Caco-2 (cell line): ENCODE measurements at regions not wholly inside any gene's neighbourhood (a gene's known extent, or its start where the extent isn't known, plus 50 kb on each side); places are given as distances from the start of the nearest gene placed in this dataset.

ENCODE experiments used
- BruUV-seq: library from RNA; stranded (reverse); fragments of 400-500 nt; replicated peaks from 2 replicates; lab custom pipeline; 2021; lab: Mats Ljungman, UMichigan
- CTCF ChIA-PET: fragments of 300-600 bp; sonication (Branson Sonifier 250); formaldehyde crosslinking; loops from one replicate; lab custom pipeline; 2022; ENCODE audit warnings: antibody characterized with exemption; lab: Charles Lee
- POLR2A ChIA-PET: fragments of 300-600 bp; sonication (Branson Sonifier 250); formaldehyde crosslinking; loops from one replicate; lab custom pipeline; 2022; ENCODE audit warnings: antibody characterized with exemption; lab: Charles Lee
- DNase-seq, 2 experiments: peaks; one replicate each; pipeline versions ENCODE4 v3.0.0 to v3.0.0-alpha.2; 2020 to 2022
- H3K27me3 ChIP-seq: replicated peaks from 2 replicates; pipeline ENCODE4 v1.6.0; 2011; ENCODE audit warnings: low read length; ENCODE audit not compliant: control insufficient read depth, insufficient read depth
- H3K36me3 ChIP-seq: 2 replicates; pipeline ENCODE4 v1.5.1; 2011; ENCODE audit warnings: low read length; ENCODE audit not compliant: control insufficient read depth, insufficient read depth
- H3K4me1 ChIP-seq: fragments of 250-450 bp; sonication (Bioruptor Pico); 2 replicates; pipeline ENCODE4 v1.5.1; 2020; ENCODE audit warnings: mild to moderate bottlenecking
- H3K4me3 ChIP-seq: 2 replicates; pipeline ENCODE4 v1.5.1; 2011; ENCODE audit warnings: low read depth, mild to moderate bottlenecking, control low read depth, low read length
- H3K9me3 ChIP-seq: fragments of 250-450 bp; sonication (Bioruptor Pico); 2 replicates; pipeline ENCODE4 v1.5.1; 2020; ENCODE audit warnings: mild to moderate bottlenecking, moderate library complexity
- H3K27ac Mint-ChIP-seq: one replicate; pipeline ENCODE4 v1.8.0; 2022; ENCODE audit warnings: mixed read lengths; ENCODE audit not compliant: unreplicated experiment
- H3K27me3 Mint-ChIP-seq: one replicate; pipeline ENCODE4 v1.8.0; 2022; ENCODE audit warnings: mixed read lengths; ENCODE audit not compliant: insufficient read depth, unreplicated experiment
- H3K36me3 Mint-ChIP-seq: one replicate; pipeline ENCODE4 v1.8.0; 2022; ENCODE audit warnings: mild to moderate bottlenecking, mixed read lengths; ENCODE audit not compliant: insufficient read depth, unreplicated experiment
- H3K4me1 Mint-ChIP-seq: one replicate; pipeline ENCODE4 v1.8.0; 2022; ENCODE audit warnings: low read depth, mixed read lengths; ENCODE audit not compliant: unreplicated experiment
- H3K4me3 Mint-ChIP-seq: one replicate; pipeline ENCODE4 v1.8.0; 2022; ENCODE audit warnings: mild to moderate bottlenecking, moderate library complexity, mixed read lengths; ENCODE audit not compliant: unreplicated experiment
- H3K9me3 Mint-ChIP-seq: one replicate; pipeline ENCODE4 v1.8.0; 2022; ENCODE audit warnings: mixed read lengths; ENCODE audit not compliant: unreplicated experiment
- intact Hi-C: fragments of 100-400 bp; cut with micrococcal nuclease; formaldehyde crosslinking; loops from one replicate; pipeline ENCODE4 v1.10.0; 2022; ENCODE audit not compliant: unreplicated experiment
- TF ChIP-seq, protein P1 (sequence below), 2 experiments: fragments of 200-600 bp in 1 of 2; IDR thresholded peaks; 1 replicate in 1 of 2; 2 replicates in 1 of 2; pipeline versions ENCODE4 v1.5.1 to v1.8.0; 2011 to 2022; ENCODE audit warnings: antibody characterized with exemption in 1 of 2, control low read depth in 1 of 2, inconsistent platforms in 1 of 2, low read depth in 1 of 2, low read length in 1 of 2, mild to moderate bottlenecking in 1 of 2, moderate library complexity in 1 of 2; ENCODE audit not compliant: insufficient read depth in 1 of 2, severe bottlenecking in 1 of 2, unreplicated experiment in 1 of 2

DNA sequence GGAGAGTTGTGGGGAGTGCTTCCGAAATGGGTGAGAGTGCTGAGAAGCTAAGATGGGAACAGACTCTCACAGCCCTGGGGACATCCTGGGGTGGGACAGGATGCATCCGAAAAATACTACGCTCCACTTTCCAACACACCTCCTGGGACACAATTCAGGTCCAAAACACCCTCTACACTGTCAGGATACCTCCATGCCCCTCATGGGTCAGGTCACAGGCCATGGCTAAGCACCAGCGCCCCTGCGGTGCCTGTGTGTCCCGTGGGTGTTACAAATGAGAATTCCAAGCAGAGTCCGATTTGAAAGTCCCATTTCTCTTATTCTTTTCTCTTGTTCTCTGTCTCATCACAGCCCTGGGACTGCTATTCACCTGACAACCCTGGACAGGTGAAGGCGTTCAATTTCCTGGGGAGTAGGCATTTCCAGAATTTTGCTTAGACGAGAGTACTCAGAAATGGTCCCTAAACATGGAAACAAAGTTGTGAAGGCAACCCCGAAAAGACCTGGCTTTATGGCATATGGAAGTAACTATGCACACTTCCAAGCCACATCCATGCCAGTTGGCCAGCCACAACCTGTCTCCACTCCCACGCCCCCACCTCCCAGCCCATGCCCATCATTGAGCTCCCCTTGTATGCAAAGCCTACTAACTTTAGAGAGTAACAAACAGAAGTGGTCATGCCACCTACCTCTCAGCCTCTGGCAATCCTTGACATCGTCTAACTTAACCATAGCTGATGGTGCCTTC lies 87.9 kb upstream of the ZNF507 start:
- intact Hi-C loops, result no loop called here
- H3K9me3 Mint-ChIP-seq, result no peaks in the 10 kb centered on the region
- no peaks in the 10 kb centered on the region for H3K4me1 ChIP-seq

DNA sequence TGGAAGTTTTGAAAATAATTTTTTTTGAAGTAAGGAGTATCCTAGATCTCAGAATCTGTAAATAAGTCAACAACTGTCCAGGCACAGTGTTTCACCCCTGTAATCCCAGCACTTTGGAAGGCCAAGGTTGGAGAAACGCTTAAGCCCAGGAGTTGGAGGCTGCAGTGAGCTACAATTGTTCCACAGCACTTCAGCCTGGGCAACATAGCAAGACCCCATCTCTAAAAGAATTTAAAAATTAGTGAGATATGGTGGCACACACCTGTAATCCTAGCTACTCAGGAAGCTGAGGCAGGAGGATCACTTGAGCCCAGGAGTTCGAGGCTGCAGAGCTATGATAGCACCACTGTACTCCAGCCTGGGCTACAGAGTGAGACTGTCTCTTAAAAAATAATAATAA lies 87.2 kb upstream of the ZNF507 start:
- ChIA-PET CTCF (no interaction called here), POLR2A (no interaction called here)
- peaks cover 1% of the 10 kb centered on the region; the same call in 1 of the 2 replicates for H3K27me3 ChIP-seq
- DNase-seq, result no peak
- H3K4me3 Mint-ChIP-seq, result no peak overlapping the region
- intact Hi-C loops, result no loop called here
- BruUV-seq, result no TSS peak
- no peaks in the 10 kb centered on the region for H3K9me3 ChIP-seq
- no peaks in the 10 kb centered on the region for H3K36me3 Mint-ChIP-seq
- H3K9me3 Mint-ChIP-seq, result no peaks in the 10 kb centered on the region
- H3K4me1 Mint-ChIP-seq, result no peaks in the 10 kb centered on the region
- H3K27me3 Mint-ChIP-seq, result peaks cover 22% of the 10 kb centered on the region
- H3K4me1 ChIP-seq, result no peaks in the 10 kb centered on the region
- TF ChIP-seq, protein P1, sequence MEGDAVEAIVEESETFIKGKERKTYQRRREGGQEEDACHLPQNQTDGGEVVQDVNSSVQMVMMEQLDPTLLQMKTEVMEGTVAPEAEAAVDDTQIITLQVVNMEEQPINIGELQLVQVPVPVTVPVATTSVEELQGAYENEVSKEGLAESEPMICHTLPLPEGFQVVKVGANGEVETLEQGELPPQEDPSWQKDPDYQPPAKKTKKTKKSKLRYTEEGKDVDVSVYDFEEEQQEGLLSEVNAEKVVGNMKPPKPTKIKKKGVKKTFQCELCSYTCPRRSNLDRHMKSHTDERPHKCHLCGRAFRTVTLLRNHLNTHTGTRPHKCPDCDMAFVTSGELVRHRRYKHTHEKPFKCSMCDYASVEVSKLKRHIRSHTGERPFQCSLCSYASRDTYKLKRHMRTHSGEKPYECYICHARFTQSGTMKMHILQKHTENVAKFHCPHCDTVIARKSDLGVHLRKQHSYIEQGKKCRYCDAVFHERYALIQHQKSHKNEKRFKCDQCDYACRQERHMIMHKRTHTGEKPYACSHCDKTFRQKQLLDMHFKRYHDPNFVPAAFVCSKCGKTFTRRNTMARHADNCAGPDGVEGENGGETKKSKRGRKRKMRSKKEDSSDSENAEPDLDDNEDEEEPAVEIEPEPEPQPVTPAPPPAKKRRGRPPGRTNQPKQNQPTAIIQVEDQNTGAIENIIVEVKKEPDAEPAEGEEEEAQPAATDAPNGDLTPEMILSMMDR (IDR thresholded peaks at IDR 0.05; ENCODE audit: insufficient read depth in 1 of 2, low read depth in 1 of 2, low read length in 1 of 2, severe bottlenecking in 1 of 2, unreplicated experiment in 1 of 2), result no peak
- H3K4me3 ChIP-seq, result no peak overlapping the region
- H3K27ac Mint-ChIP-seq, result no peak overlapping the region
- no peaks in the 10 kb centered on the region for H3K36me3 ChIP-seq

More for the DNA sequence above, 87.9 kb upstream of the ZNF507 start:
- Mint-ChIP-seq H3K27ac (no peak overlapping the region), H3K4me1 (no peaks in the 10 kb centered on the region), H3K4me3 (no peak overlapping the region), H3K27me3 (peaks cover 19% of the 10 kb centered on the region), H3K36me3 (no peaks in the 10 kb centered on the region)
- Histone ChIP-seq H3K36me3 (no peaks in the 10 kb centered on the region), H3K9me3 (no peaks in the 10 kb centered on the region), H3K4me3 (no peak overlapping the region), H3K27me3 (peaks cover 1% of the 10 kb centered on the region; the same call in 1 of the 2 replicates)
- no peak for DNase-seq
- ChIA-PET POLR2A (no interaction called here), CTCF (interaction anchor here (0.6 kb wide), 1 partner anchor 312 kb away, joined by 3 read pairs; no protein-coding TSS in a partner anchor)
- no TSS peak for BruUV-seq
- TF ChIP-seq, protein P1 (IDR thresholded peaks at IDR 0.05; ENCODE audit: insufficient read depth in 1 of 2, low read depth in 1 of 2, low read length in 1 of 2, severe bottlenecking in 1 of 2, unreplicated experiment in 1 of 2), result no peak

DNA sequence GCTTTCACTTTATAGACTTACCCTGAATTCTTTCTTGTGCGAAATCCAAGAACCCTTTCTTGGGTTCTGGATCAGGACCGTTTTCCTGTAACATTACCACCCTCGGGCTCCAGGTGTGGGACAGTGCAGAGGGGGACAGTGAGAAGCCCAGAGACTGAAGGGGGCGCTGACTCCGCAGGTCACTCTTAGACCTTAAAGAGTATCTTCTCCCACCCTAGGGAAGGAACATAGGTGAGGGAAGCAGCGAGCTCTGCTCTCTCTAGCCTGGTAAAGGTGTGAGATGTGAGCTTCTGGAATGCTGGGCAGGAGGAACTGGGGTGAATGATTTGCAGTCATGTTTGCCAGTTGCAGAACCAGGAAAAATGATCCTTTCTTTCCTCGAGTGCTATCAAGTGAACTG lies 80.8 kb upstream of the ZNF507 start:
- TF ChIP-seq, protein P1 (IDR thresholded peaks at IDR 0.05; ENCODE audit: insufficient read depth in 1 of 2, low read depth in 1 of 2, low read length in 1 of 2, severe bottlenecking in 1 of 2, unreplicated experiment in 1 of 2), result no peak
- Mint-ChIP-seq H3K4me3 (no peak overlapping the region), H3K36me3 (no peaks in the 10 kb centered on the region), H3K27me3 (peaks cover 12% of the 10 kb centered on the region), H3K9me3 (no peaks in the 10 kb centered on the region), H3K27ac (no peak overlapping the region), H3K4me1 (no peaks in the 10 kb centered on the region)
- CTCF ChIA-PET, result interaction anchor here (1.0 kb wide), 1 partner anchor 122 kb away, joined by 3 read pairs; no protein-coding TSS in a partner anchor
- POLR2A ChIA-PET, result no interaction called here
- no peaks in the 10 kb centered on the region for H3K36me3 ChIP-seq
- DNase-seq, result no peak
- no peaks in the 10 kb centered on the region for H3K27me3 ChIP-seq
- BruUV-seq, result no TSS peak
- H3K9me3 ChIP-seq, result no peaks in the 10 kb centered on the region
- no peak overlapping the region for H3K4me3 ChIP-seq
- intact Hi-C loops, result no loop called here
- no peaks in the 10 kb centered on the region for H3K4me1 ChIP-seq
